WI38 (cell line): ENCODE measurements at regions not wholly inside any gene's neighbourhood (a gene's known extent, or its start where the extent isn't known, plus 50 kb on each side); places are given as distances from the start of the nearest gene placed in this dataset.

Source experiments
- H3K4me3 ChIP-seq: 2 replicates; pipeline ENCODE4 v1.5.1; 2011; ENCODE audit warnings: low read depth, mild to moderate bottlenecking, control low read depth, low read length
- CTCF ChIP-seq: IDR thresholded peaks from 2 replicates; pipeline ENCODE4 v1.5.1; 2012; ENCODE audit warnings: low read depth, mild to moderate bottlenecking, control low read depth, low read length

- no peak overlapping the region for H3K4me3 ChIP-seq
- no peak for TF ChIP-seq CTCF
Measured at GRCh38 chr14:76306131-76306530, 69.8 kb upstream of the ESRRB start.

GRCh38 chr14:76307786-76308780 is 67.9 kb upstream of the ESRRB start:
- no peak overlapping the region for H3K4me3 ChIP-seq
- TF ChIP-seq CTCF = no peak

- TF ChIP-seq CTCF = no peak
- no peak overlapping the region for H3K4me3 ChIP-seq
Measured at GRCh38 chr14:76309572-76310162, 66.3 kb upstream of the ESRRB start.

- no peak overlapping the region for H3K4me3 ChIP-seq
- TF ChIP-seq CTCF = no peak
Measured at GRCh38 chr14:76311079-76311758, 64.7 kb upstream of the ESRRB start.

- no peak overlapping the region for H3K4me3 ChIP-seq
- TF ChIP-seq CTCF = no peak
Measured at GRCh38 chr14:76312821-76313220, 63.1 kb upstream of the ESRRB start.

- no peak for TF ChIP-seq CTCF
- H3K4me3 ChIP-seq = no peak overlapping the region
Measured at GRCh38 chr14:76313303-76313702, 62.6 kb upstream of the ESRRB start.

GRCh38 chr14:76313852-76314251 is 62.1 kb upstream of the ESRRB start:
- no peak for TF ChIP-seq CTCF
- H3K4me3 ChIP-seq = no peak overlapping the region
